HG02943 (cell line): ENCODE measurements at regions not wholly inside any gene's neighbourhood (a gene's known extent, or its start where the extent isn't known, plus 50 kb on each side); places are given as distances from the start of the nearest gene placed in this dataset.

Experiments used
- ATAC-seq: cut with Tn5 transposase; IDR thresholded peaks from one replicate; pipeline ENCODE4 v1.9.1; 2021; ENCODE audit warnings: mild to moderate bottlenecking, low read depth, moderate library complexity; ENCODE audit not compliant: unreplicated experiment

GRCh38 chrX:10893366-10893765, 217.8 kb upstream of the HCCS start:
- no peak for ATAC-seq

GRCh38 chrX:10893976-10894375, 217.2 kb upstream of the HCCS start:
- ATAC-seq, result no peak

GRCh38 chrX:10897768-10898167, 213.4 kb upstream of the HCCS start:
- ATAC-seq, result no peak

- ATAC-seq, result no peak
Observed at GRCh38 chrX:10900585-10901289, 210.4 kb upstream of the HCCS start.

GRCh38 chrX:10901290-10901633, 209.9 kb upstream of the HCCS start:
- no peak for ATAC-seq

GRCh38 chrX:10902001-10902400, 209.1 kb upstream of the HCCS start:
- no peak for ATAC-seq

GRCh38 chrX:10903523-10903922, 207.6 kb upstream of the HCCS start:
- no peak for ATAC-seq

- no peak for ATAC-seq
Observed at GRCh38 chrX:10904220-10904619, 206.9 kb upstream of the HCCS start.

- ATAC-seq, result no peak
Observed at GRCh38 chrX:10906866-10907265, 204.3 kb upstream of the HCCS start.

GRCh38 chrX:10922159-10922558, 189.0 kb upstream of the HCCS start:
- no peak for ATAC-seq

- ATAC-seq, result no peak
Observed at GRCh38 chrX:10922835-10923234, 188.3 kb upstream of the HCCS start.

GRCh38 chrX:10923466-10923865, 187.7 kb upstream of the HCCS start:
- ATAC-seq, result no peak

GRCh38 chrX:10926404-10926803, 184.7 kb upstream of the HCCS start:
- ATAC-seq, result no peak

- no peak for ATAC-seq
Observed at GRCh38 chrX:10926891-10927290, 184.2 kb upstream of the HCCS start.

GRCh38 chrX:10929747-10930146, 181.4 kb upstream of the HCCS start:
- no peak for ATAC-seq

- ATAC-seq, result no peak
Observed at GRCh38 chrX:10930151-10930550, 181.0 kb upstream of the HCCS start.

- no peak for ATAC-seq
Observed at GRCh38 chrX:10931976-10932375, 179.2 kb upstream of the HCCS start.

- ATAC-seq, result no peak
Observed at GRCh38 chrX:10932842-10933440, 178.2 kb upstream of the HCCS start.

- ATAC-seq, result no peak
Observed at GRCh38 chrX:10935501-10935900, 175.6 kb upstream of the HCCS start.

GRCh38 chrX:10936976-10937375, 174.2 kb upstream of the HCCS start:
- ATAC-seq, result no peak

- no peak for ATAC-seq
Observed at GRCh38 chrX:10938365-10938923, 172.7 kb upstream of the HCCS start.

- no peak for ATAC-seq
Observed at GRCh38 chrX:10939424-10939823, 171.7 kb upstream of the HCCS start.
